GM12892 (cell line): ENCODE measurements at regions not wholly inside any gene's neighbourhood (a gene's known extent, or its start where the extent isn't known, plus 50 kb on each side); places are given as distances from the start of the nearest gene placed in this dataset.

ENCODE experiments used
- POLR2A ChIP-seq: IDR thresholded peaks from 2 replicates; pipeline ENCODE4 v1.6.1; 2011; ENCODE audit warnings: low read depth, low read length, control low read depth
- POLR2AphosphoS5 ChIP-seq: IDR thresholded peaks from 2 replicates; pipeline ENCODE4 v1.6.1; 2011; ENCODE audit warnings: low read depth, low read length, control low read depth
- TAF1 ChIP-seq: IDR thresholded peaks from 2 replicates; pipeline ENCODE4 v1.6.1; 2011; ENCODE audit warnings: low read depth, mild to moderate bottlenecking, control low read depth, low read length, borderline replicate concordance

DNA sequence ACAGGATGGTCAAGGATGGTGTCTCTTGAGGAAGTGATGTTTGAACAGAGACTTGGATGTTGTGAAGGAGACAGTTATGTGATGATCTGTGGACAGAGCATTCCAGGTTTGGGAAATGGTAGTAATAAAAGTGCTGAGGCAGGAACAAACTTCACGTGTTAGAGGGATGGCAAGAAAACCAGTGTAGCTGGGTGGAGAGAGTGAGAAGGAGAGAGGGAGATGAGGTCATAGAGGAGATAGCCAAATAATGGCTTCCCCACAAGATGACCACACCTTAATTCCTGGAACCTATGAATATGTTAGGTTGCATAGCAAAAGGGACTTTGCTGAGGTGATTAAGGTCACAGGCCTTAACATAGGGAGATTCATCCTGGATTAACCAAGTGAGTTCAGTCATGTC lies 75.6 kb upstream of the GPR50 start:
- TF ChIP-seq POLR2A (no peak), TAF1 (no peak), POLR2AphosphoS5 (no peak)
